Peyer's patch (tissue), 4 donors: ENCODE measurements at regions not wholly inside any gene's neighbourhood (a gene's known extent, or its start where the extent isn't known, plus 50 kb on each side); places are given as distances from the start of the nearest gene placed in this dataset.

Experiments used
- DNase-seq, 3 donors: peaks; one replicate each; pipeline ENCODE4 v3.0.0-alpha.2; 2017 to 2019
- H3K27ac ChIP-seq, 4 donors: fragments of 200-600 bp; sonication (generic); one replicate each; pipeline ENCODE4 v1.5.1; 2016 to 2019
- H3K27me3 ChIP-seq, 2 donors: fragments of 200-600 bp; sonication (generic); one replicate each; pipeline ENCODE4 v1.5.1; 2019
- H3K36me3 ChIP-seq, 3 donors: fragments of 200-600 bp; sonication (generic); one replicate each; pipeline ENCODE4 v1.5.1; 2016 to 2019
- H3K4me1 ChIP-seq, 4 donors: fragments of 200-600 bp; sonication (generic); one replicate each; pipeline ENCODE4 v1.5.1; 2016 to 2019
- H3K4me3 ChIP-seq, 4 donors: fragments of 200-600 bp; sonication (generic); 1 replicate in 3 of 4; 2 replicates in 1 of 4; pipeline ENCODE4 v1.5.1; 2016 to 2019; ENCODE audit warnings: mild to moderate bottlenecking in 1 of 4
- H3K9me3 ChIP-seq, 4 donors: fragments of 200-600 bp; sonication (generic); one replicate each; pipeline ENCODE4 v1.5.1; 2016 to 2019; ENCODE audit warnings: mild to moderate bottlenecking in 1 of 4
- CTCF ChIP-seq, 6 experiments: fragments of 450-650 bp in 4 of 6; fragments of 200-600 bp in 2 of 6; sonication (generic) in 1 of 6; IDR thresholded peaks; one replicate each; pipeline ENCODE4 v1.5.1; 2017 to 2019; ENCODE audit warnings: antibody characterized with exemption in 6 of 6, mild to moderate bottlenecking in 3 of 6, moderate library complexity in 1 of 6
- POLR2A ChIP-seq, 2 donors: fragments of 450-650 bp; IDR thresholded peaks; one replicate each; pipeline ENCODE4 v1.5.1; 2017; ENCODE audit warnings: antibody characterized with exemption in 2 of 2, mild to moderate bottlenecking in 2 of 2, moderate library complexity in 2 of 2

GRCh38 chr10:128178302-128178958 lies 52.2 kb upstream of the MKI67 start:
- Histone ChIP-seq H3K4me1 (no peaks in the 10 kb centered on the region), H3K27me3 (no peaks in the 10 kb centered on the region)
- peak in 1 of 3 donors; percentile 58 for DNase-seq

GRCh38 chr10:128180843-128181242 lies 54.6 kb upstream of the MKI67 start:
- DNase-seq: no peak

More at GRCh38 chr10:128178302-128178958, 52.2 kb upstream of the MKI67 start:
- peaks cover 0 to 7% (median 0%) of the 10 kb centered on the region in 4 donors for H3K9me3 ChIP-seq
- H3K4me3 ChIP-seq: no peak overlapping the region
- peak in 4 of 6 experiments; percentile 19 to 40 (median 32) for TF ChIP-seq CTCF (IDR thresholded peaks at IDR 0.05)
- no peak for TF ChIP-seq POLR2A (IDR thresholded peaks at IDR 0.05)
- H3K36me3 ChIP-seq: no peaks in the 10 kb centered on the region
- H3K27ac ChIP-seq: no peak overlapping the region

GRCh38 chr10:128185627-128186026 lies 59.4 kb upstream of the MKI67 start:
- no peak overlapping the region for H3K4me3 ChIP-seq
- no peak overlapping the region for H3K27ac ChIP-seq
- H3K36me3 ChIP-seq: no peaks in the 10 kb centered on the region
- no peaks in the 10 kb centered on the region for H3K4me1 ChIP-seq
- H3K27me3 ChIP-seq: no peaks in the 10 kb centered on the region
- no peak for DNase-seq
- peaks cover 0 to 3% (median 0%) of the 10 kb centered on the region in 4 donors for H3K9me3 ChIP-seq
- TF ChIP-seq POLR2A (IDR thresholded peaks at IDR 0.05) (no peak), CTCF (IDR thresholded peaks at IDR 0.05) (no peak)

More at GRCh38 chr10:128180843-128181242, 54.6 kb upstream of the MKI67 start:
- Histone ChIP-seq H3K36me3 (no peaks in the 10 kb centered on the region), H3K27ac (no peak overlapping the region), H3K4me1 (no peaks in the 10 kb centered on the region), H3K9me3 (peaks cover 0 to 3% (median 0%) of the 10 kb centered on the region in 4 donors), H3K27me3 (no peaks in the 10 kb centered on the region), H3K4me3 (no peak overlapping the region)
- TF ChIP-seq POLR2A (IDR thresholded peaks at IDR 0.05): no peak
- no peak for TF ChIP-seq CTCF (IDR thresholded peaks at IDR 0.05)

- H3K9me3 ChIP-seq: peaks cover 0 to 3% (median 0%) of the 10 kb centered on the region in 4 donors
- H3K4me3 ChIP-seq: no peak overlapping the region
- H3K27me3 ChIP-seq: no peaks in the 10 kb centered on the region
- no peaks in the 10 kb centered on the region for H3K4me1 ChIP-seq
- no peaks in the 10 kb centered on the region for H3K36me3 ChIP-seq
- no peak for DNase-seq
- no peak overlapping the region for H3K27ac ChIP-seq
- TF ChIP-seq POLR2A (IDR thresholded peaks at IDR 0.05) (no peak), CTCF (IDR thresholded peaks at IDR 0.05) (no peak)
These were observed 61.0 kb upstream of the MKI67 start for GRCh38 chr10:128186959-128187787.

GRCh38 chr10:128187788-128188185 lies 61.6 kb upstream of the MKI67 start:
- Histone ChIP-seq H3K4me3 (no peak overlapping the region), H3K27ac (no peak overlapping the region), H3K27me3 (no peaks in the 10 kb centered on the region), H3K4me1 (no peaks in the 10 kb centered on the region), H3K9me3 (peaks cover 0 to under 1% (median 0%) of the 10 kb centered on the region in 4 donors), H3K36me3 (no peaks in the 10 kb centered on the region)
- DNase-seq: no peak
- TF ChIP-seq POLR2A (IDR thresholded peaks at IDR 0.05) (no peak), CTCF (IDR thresholded peaks at IDR 0.05) (no peak)
